Iris pigment epithelial cell (primary cell): ENCODE measurements at regions not wholly inside any gene's neighbourhood (a gene's known extent, or its start where the extent isn't known, plus 50 kb on each side); places are given as distances from the start of the nearest gene placed in this dataset.
A peak's percentile ranks its signal among the peaks of the same experiment; 100 is the strongest.
"Not testable (repeated sequence)": the region's sequence is repeated elsewhere in the genome, so short reads cannot be mapped to it uniquely, and the experiment has no call there.

ENCODE experiments used
- DNase-seq: peaks from one replicate; pipeline ENCODE4 v3.0.0-alpha.2; 2011; ENCODE audit warnings: low read depth

GRCh38 chr6:154637392-154637791 lies 95.8 kb upstream of the SCAF8 start:
- no peak for DNase-seq

GRCh38 chr6:154638369-154638768 lies 94.8 kb upstream of the SCAF8 start:
- peak; percentile 54 for DNase-seq

- not testable (repeated sequence) for DNase-seq
These were observed 94.0 kb upstream of the SCAF8 start for GRCh38 chr6:154639196-154639595.

- no peak for DNase-seq
These were observed 84.9 kb upstream of the SCAF8 start for GRCh38 chr6:154648188-154648887.

GRCh38 chr6:154648888-154649205 lies 84.4 kb upstream of the SCAF8 start:
- DNase-seq = no peak

- peak; percentile 15 for DNase-seq
These were observed 83.5 kb upstream of the SCAF8 start for GRCh38 chr6:154649721-154650120.

- no peak for DNase-seq
These were observed 82.9 kb upstream of the SCAF8 start for GRCh38 chr6:154650351-154650750.

- no peak for DNase-seq
These were observed 81.6 kb upstream of the SCAF8 start for GRCh38 chr6:154651656-154652055.

GRCh38 chr6:154653385-154653784 lies 79.8 kb upstream of the SCAF8 start:
- peak; percentile 14 for DNase-seq

- peak; percentile 94 for DNase-seq
These were observed 79.4 kb upstream of the SCAF8 start for GRCh38 chr6:154653853-154654252.

- DNase-seq = no peak
These were observed 76.6 kb upstream of the SCAF8 start for GRCh38 chr6:154656660-154657059.

GRCh38 chr6:154661768-154662167 lies 71.4 kb upstream of the SCAF8 start:
- DNase-seq = no peak

- DNase-seq = no peak
These were observed 68.9 kb upstream of the SCAF8 start for GRCh38 chr6:154664287-154664686.

GRCh38 chr6:154668156-154668555 lies 65.1 kb upstream of the SCAF8 start:
- no peak for DNase-seq

GRCh38 chr6:154672086-154672485 lies 61.1 kb upstream of the SCAF8 start:
- no peak for DNase-seq

GRCh38 chr6:154673919-154674318 lies 59.3 kb upstream of the SCAF8 start:
- DNase-seq = no peak

- DNase-seq = peak; percentile 95
These were observed 57.6 kb upstream of the SCAF8 start for GRCh38 chr6:154675602-154676088.

GRCh38 chr6:154682633-154683125 lies 50.5 kb upstream of the SCAF8 start:
- no peak for DNase-seq
